ENCODE measurements at regions not wholly inside any gene's neighbourhood (a gene's known extent, or its start where the extent isn't known, plus 50 kb on each side); places are given as distances from the start of the nearest gene placed in this dataset.

- POLR2A ChIA-PET, result no interaction called here
Observed at GRCh38 chr4:66331761-66332160, 661.5 kb upstream of the EPHA5 start.

More at GRCh38 chr4:66331761-66332160, 661.5 kb upstream of the EPHA5 start:
- Histone ChIP-seq H2AFZ (ENCODE audit: low read length) (no peak overlapping the region), H3K36me3 (replicated peaks in 1 of 2; ENCODE audit: control insufficient read depth in 1 of 2, insufficient read depth in 2 of 2, low read length in 2 of 2) (no peaks in the 10 kb centered on the region), H3K4me1 (ENCODE audit: insufficient read depth, low read length) (no peaks in the 10 kb centered on the region), H3K27ac (ENCODE audit: extremely low read length, insufficient read depth, low read length) (no peak overlapping the region), H3K79me2 (ENCODE audit: insufficient read depth, low read length) (no peaks in the 10 kb centered on the region), H3K27me3 (ENCODE audit: control insufficient read depth in 1 of 2, insufficient read depth in 2 of 2, low read length in 2 of 2) (no peaks in the 10 kb centered on the region), H4K20me1 (ENCODE audit: insufficient read depth, low read length) (no peaks in the 10 kb centered on the region), H3K4me2 (ENCODE audit: low read depth, low read length) (no peak overlapping the region), H3K9me3 (ENCODE audit: low read length) (no peaks in the 10 kb centered on the region), H3K4me3 (replicated peaks in 1 of 3; ENCODE audit: insufficient read depth in 1 of 3, low read depth in 2 of 3, low read length in 3 of 3) (no peak overlapping the region), H3K9ac (ENCODE audit: insufficient read depth, low read depth, low read length) (no peak overlapping the region)
- ATAC-seq, result no peak
- TF ChIP-seq SCMH1 (CRISPR knock-in tag; IDR thresholded peaks at IDR 0.05; ENCODE audit: borderline replicate concordance) (no peak), FUBP1 (CRISPR knock-in tag; IDR thresholded peaks at IDR 0.05; ENCODE audit: borderline replicate concordance) (no peak), NCOA1 (CRISPR knock-in tag; IDR thresholded peaks at IDR 0.05) (no peak), PHF21A (CRISPR knock-in tag; IDR thresholded peaks at IDR 0.05) (no peak), ZBTB26 (CRISPR knock-in tag; IDR thresholded peaks at IDR 0.05; ENCODE audit: borderline replicate concordance) (no peak), FOSL2 (CRISPR knock-in tag; IDR thresholded peaks at IDR 0.05) (no peak), SYNCRIP (IDR thresholded peaks at IDR 0.05; ENCODE audit: insufficient read depth, low read depth, low read length) (no peak), SPEN (CRISPR knock-in tag; IDR thresholded peaks at IDR 0.05; ENCODE audit: low read depth) (no peak), SP1 (IDR thresholded peaks at IDR 0.05) (no peak), SP1 (CRISPR knock-in tag; IDR thresholded peaks at IDR 0.05) (no peak), ZNF713 (CRISPR knock-in tag; IDR thresholded peaks at IDR 0.05) (no peak), ZSCAN22 (CRISPR knock-in tag; IDR thresholded peaks at IDR 0.05) (no peak), FOXC1 (CRISPR knock-in tag; IDR thresholded peaks at IDR 0.05; ENCODE audit: borderline replicate concordance) (no peak), ZNF672 (CRISPR knock-in tag; IDR thresholded peaks at IDR 0.05) (no peak), KAT7 (CRISPR knock-in tag; IDR thresholded peaks at IDR 0.05; ENCODE audit: borderline replicate concordance) (no peak)
- TF ChIP-seq, protein P1, sequence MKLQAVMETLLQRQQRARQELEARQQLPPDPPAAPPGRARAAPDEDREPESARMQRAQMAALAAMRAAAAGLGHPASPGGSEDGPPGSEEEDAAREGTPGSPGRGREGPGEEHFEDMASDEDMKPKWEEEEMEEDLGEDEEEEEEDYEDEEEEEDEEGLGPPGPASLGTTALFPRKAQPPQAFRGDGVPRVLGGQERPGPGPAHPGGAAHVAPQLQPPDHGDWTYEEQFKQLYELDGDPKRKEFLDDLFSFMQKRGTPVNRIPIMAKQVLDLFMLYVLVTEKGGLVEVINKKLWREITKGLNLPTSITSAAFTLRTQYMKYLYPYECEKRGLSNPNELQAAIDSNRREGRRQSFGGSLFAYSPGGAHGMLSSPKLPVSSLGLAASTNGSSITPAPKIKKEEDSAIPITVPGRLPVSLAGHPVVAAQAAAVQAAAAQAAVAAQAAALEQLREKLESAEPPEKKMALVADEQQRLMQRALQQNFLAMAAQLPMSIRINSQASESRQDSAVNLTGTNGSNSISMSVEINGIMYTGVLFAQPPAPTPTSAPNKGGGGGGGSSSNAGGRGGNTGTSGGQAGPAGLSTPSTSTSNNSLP (IDR thresholded peaks at IDR 0.05; ENCODE audit: low read depth, low read length), result no peak
- CTCF ChIA-PET (ENCODE audit: low intra/inter-chr PET ratio, low total read pairs), result no interaction called here
- no peak for FAIRE-seq
- BruUV-seq (replicated peaks), result no TSS peak
- intact Hi-C loops (cut with micrococcal nuclease; ENCODE audit: unreplicated experiment), result no loop called here
- DNase-seq (ENCODE audit: low spot score), result no peak
- in situ Hi-C loops (cut with HindIII; ENCODE audit: extremely low pct_ligation_motif_present, low pct_unique_long_range_greater_than_20kb), result no loop called here

Measured in HepG2 (cell line).